ENCODE measurements at regions not wholly inside any gene's neighbourhood (a gene's known extent, or its start where the extent isn't known, plus 50 kb on each side); places are given as distances from the start of the nearest gene placed in this dataset.
"Not testable (repeated sequence)": the region's sequence is repeated elsewhere in the genome, so short reads cannot be mapped to it uniquely, and the experiment has no call there.

- no peak for DNase-seq (ENCODE audit: low read depth)
Measured at GRCh38 chr12:88893801-88894200, 313.5 kb upstream of the KITLG start.

- DNase-seq (ENCODE audit: low read depth): not testable (repeated sequence)
Measured at GRCh38 chr12:88891434-88891833, 311.2 kb upstream of the KITLG start.

- no peak for DNase-seq (ENCODE audit: low read depth)
Measured at GRCh38 chr12:88889326-88890110, 309.2 kb upstream of the KITLG start.

- no peak for DNase-seq (ENCODE audit: low read depth)
Measured at GRCh38 chr12:88884600-88884999, 304.3 kb upstream of the KITLG start.

- DNase-seq (ENCODE audit: low read depth): no peak
Measured at GRCh38 chr12:88882662-88883061, 302.4 kb upstream of the KITLG start.

- no peak for DNase-seq (ENCODE audit: low read depth)
Measured at GRCh38 chr12:88880051-88880450, 299.8 kb upstream of the KITLG start.

- no peak for DNase-seq (ENCODE audit: low read depth)
Measured at GRCh38 chr12:88878295-88878694, 298.0 kb upstream of the KITLG start.

GRCh38 chr12:88876857-88877256 is 296.6 kb upstream of the KITLG start:
- DNase-seq (ENCODE audit: low read depth): no peak

- no peak for DNase-seq (ENCODE audit: low read depth)
Measured at GRCh38 chr12:88870000-88870737, 289.9 kb upstream of the KITLG start.

GRCh38 chr12:88868050-88868449 is 287.8 kb upstream of the KITLG start:
- DNase-seq (ENCODE audit: low read depth): peak; percentile 5

GRCh38 chr12:88867510-88867909 is 287.2 kb upstream of the KITLG start:
- no peak for DNase-seq (ENCODE audit: low read depth)

GRCh38 chr12:88866881-88867280 is 286.6 kb upstream of the KITLG start:
- DNase-seq (ENCODE audit: low read depth): no peak

- no peak for DNase-seq (ENCODE audit: low read depth)
Measured at GRCh38 chr12:88865537-88865936, 285.3 kb upstream of the KITLG start.

- no peak for DNase-seq (ENCODE audit: low read depth)
Measured at GRCh38 chr12:88860851-88861250, 280.6 kb upstream of the KITLG start.

- no peak for DNase-seq (ENCODE audit: low read depth)
Measured at GRCh38 chr12:88856201-88856600, 275.9 kb upstream of the KITLG start.

- no peak for DNase-seq (ENCODE audit: low read depth)
Measured at GRCh38 chr12:88855301-88855700, 275.0 kb upstream of the KITLG start.

GRCh38 chr12:88854260-88854659 is 274.0 kb upstream of the KITLG start:
- DNase-seq (ENCODE audit: low read depth): no peak

- DNase-seq (ENCODE audit: low read depth): not testable (repeated sequence)
Measured at GRCh38 chr12:88847246-88847645, 267.0 kb upstream of the KITLG start.

- no peak for DNase-seq (ENCODE audit: low read depth)
Measured at GRCh38 chr12:88844426-88844825, 264.2 kb upstream of the KITLG start.

- DNase-seq (ENCODE audit: low read depth): no peak
Measured at GRCh38 chr12:88842314-88842713, 262.0 kb upstream of the KITLG start.

GRCh38 chr12:88839486-88839885 is 259.2 kb upstream of the KITLG start:
- no peak for DNase-seq (ENCODE audit: low read depth)

GRCh38 chr12:88836156-88836555 is 255.9 kb upstream of the KITLG start:
- DNase-seq (ENCODE audit: low read depth): no peak

GRCh38 chr12:88834226-88834625 is 254.0 kb upstream of the KITLG start:
- no peak for DNase-seq (ENCODE audit: low read depth)

Data from forelimb muscle (tissue), 1 donor.